Renal pelvis (tissue), 1 donor: ENCODE measurements at regions not wholly inside any gene's neighbourhood (a gene's known extent, or its start where the extent isn't known, plus 50 kb on each side); places are given as distances from the start of the nearest gene placed in this dataset.
A peak's percentile ranks its signal among the peaks of the same experiment; 100 is the strongest.

Experiments
- DNase-seq: peaks from one replicate; pipeline ENCODE4 v3.0.0-alpha.2; 2013

DNA sequence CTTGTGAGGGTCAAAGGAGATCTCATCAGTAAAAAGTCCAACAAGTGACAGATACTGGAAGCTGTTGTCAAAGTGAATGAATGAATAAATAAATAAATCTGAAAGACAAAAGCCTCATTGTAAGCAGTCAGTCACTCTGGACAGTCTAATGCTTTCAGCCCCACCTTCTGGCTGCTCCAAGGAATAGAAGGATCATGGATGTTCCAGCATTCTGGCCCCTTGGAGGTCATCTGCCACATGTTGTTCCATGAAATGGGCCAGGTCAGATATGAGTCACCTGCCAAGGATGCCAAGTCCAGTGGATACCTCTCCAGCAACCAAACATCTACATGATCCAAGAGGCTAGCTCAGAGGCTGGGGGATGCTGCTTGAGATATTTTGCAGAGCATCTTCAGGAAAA is 185.6 kb downstream of the BMP7 start:
- DNase-seq = no peak

DNA sequence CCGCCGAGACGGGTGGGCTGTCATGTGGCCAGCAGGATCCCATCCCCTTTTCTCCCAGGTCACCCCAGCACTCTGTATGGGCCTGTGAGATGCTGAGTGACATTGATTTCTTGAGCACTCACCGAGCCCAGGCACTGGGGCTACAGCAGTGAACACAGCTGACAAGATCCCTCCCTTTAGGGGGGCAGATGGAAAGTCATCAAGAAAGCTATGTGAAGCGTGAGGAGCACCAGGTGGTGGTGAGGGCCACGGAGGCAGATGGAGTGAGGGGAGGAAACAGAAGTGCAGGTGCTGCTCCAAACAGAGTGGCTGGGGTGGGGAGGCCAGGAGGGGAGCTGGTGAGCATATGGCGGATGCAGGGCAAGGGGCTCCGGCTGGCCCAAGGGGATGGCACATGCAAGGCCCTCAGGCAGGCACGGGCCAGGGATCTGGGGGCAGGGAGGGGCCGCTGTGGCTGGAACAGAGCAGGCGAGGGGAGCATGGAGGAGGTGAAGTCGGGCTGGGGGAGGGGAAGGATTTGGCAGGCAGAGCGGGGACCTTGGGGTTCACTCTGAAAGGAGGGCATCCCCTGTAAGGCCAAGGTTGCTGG is 184.0 kb downstream of the BMP7 start:
- no peak for DNase-seq

DNA sequence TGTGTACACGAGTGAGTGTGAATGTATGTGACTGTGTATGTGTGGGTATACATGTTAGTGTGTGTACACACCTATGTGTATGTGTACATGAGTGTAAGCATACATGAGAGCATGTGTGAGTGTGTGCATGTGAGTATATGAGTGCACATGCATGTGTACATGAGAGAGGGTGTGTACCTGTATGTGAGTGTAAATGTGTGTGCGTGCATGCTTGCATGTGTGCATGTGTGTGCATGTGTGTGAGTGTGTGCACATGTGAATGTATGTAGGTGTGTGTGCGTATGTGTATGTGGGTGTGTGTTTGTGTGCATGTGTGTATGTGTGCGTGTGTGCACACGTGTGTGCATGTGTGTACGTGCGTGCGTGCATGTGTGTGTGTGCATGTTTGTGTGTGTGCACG is 183.4 kb downstream of the BMP7 start:
- DNase-seq = no peak

- DNase-seq = no peak
Measured at GRCh38 chr20:57086066-57086465, 180.4 kb downstream of the BMP7 start.

DNA sequence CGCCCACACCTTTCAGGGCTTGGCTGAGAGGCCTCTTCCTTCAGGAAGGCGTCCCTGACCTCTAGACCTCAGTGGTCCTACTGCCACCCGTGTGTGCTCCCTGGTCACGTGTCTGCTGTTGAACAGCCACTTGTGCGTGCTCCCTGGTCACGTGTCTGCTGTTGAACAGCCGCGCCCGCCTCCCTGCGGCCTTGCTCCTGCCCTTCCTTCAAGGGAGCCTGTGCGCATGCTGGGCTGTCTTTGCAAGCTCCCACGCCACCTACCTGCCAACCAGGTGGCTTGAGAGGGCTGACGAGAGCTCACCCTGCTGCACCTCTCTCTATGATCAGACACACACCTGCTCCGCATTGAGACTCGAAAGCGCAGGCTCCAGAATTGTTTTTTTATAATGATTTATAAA is 179.3 kb downstream of the BMP7 start:
- no peak for DNase-seq

DNA sequence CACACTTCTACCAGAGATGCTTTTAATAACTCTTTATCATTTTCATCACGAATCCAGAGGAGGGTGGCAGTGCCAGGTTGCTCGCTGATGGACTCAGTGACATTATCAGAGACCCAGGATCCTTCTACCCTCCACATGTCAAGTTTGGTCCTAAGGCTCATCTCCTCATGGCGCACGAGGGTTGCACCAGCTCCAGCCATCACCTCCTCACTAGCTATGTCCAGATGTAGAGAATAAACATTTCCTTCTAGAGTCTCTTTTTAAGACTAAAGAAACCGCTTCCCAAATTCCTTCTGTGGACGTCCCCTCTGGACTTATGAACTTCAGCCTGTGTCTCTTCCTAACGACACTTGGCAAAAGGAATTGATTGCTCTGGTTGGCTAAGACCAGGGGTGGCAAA is 178.7 kb downstream of the BMP7 start:
- no peak for DNase-seq

- no peak for DNase-seq
Measured at GRCh38 chr20:57088436-57088835, 178.0 kb downstream of the BMP7 start.

GRCh38 chr20:57089699-57090144 is 176.7 kb downstream of the BMP7 start:
- DNase-seq = no peak

- DNase-seq = no peak
Measured at GRCh38 chr20:57090590-57091560, 175.6 kb downstream of the BMP7 start.

- DNase-seq = no peak
Measured at GRCh38 chr20:57091748-57092111, 174.7 kb downstream of the BMP7 start.

GRCh38 chr20:57092112-57092899 is 174.1 kb downstream of the BMP7 start:
- peak; percentile 45 for DNase-seq

DNA sequence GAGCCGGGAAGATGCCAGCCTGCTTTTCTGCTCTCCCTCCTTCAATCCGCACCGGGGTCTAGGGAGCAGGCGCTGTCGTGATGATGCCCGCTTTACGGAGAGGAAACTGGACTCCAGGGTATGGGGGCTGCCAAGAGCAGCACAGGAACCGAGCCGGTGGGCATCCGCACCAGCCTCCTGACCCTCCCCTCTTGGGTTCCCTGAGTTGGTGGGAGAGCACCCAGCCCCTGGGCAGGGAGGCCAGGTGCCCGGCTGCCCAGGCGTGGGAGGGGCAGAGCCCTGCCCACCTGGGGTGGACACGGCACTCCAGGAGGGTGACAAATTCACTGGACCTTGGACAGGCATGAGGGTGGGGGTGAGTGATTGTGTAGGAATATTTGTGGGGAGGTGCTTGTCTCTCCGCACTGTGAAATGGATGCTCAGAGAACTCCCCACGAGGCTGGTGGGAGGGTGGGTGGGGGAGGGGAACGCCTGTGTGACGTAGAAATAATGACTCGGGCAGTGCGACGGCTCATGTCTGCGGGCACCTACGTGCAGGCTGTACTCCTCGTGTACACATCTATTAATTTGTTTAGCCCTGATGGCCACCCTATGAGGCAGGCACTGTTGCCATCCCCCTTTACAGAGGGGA is 173.4 kb downstream of the BMP7 start:
- peak; percentile 11 for DNase-seq

DNA sequence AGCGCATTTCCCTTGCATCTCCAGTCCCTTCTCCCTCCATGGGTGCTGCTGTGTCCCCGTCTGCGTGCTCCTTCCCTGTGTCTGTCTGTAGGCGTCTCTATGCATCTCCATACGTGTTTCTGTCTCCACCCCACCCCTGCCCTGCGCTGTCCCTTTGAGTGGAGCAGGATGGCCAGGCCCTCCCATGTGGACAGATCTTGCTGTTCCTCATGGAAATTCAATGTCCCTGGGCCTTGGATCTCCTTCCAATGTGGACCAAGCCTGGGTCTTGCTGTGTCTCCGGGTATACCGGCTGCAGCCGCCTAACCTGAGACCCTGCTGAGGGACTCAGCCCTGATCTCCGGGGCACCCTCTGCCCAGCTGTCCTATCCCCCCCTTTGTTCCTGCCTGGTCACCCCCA is 172.7 kb downstream of the BMP7 start:
- DNase-seq = no peak

- DNase-seq = peak; percentile 85
Measured at GRCh38 chr20:57094252-57094891, 172.1 kb downstream of the BMP7 start.

DNA sequence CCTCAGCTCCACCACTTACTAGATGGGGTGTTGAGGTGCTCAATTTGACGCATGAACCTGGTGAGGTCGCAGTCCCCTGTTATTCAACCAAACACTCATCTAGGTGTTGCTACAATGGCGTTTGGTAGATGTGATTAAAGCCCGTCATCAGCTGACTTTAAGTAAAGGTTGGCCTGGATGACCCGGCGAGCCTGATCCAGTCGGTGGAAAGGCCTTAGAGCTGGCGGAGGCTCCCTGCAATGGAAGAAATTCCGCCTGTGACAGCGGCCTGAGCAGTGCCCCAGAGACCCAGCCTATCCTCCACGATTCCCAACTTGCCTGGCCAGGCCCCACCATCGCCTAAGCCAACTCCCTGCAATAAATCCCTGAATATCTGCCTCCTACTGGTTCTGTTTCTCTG is 171.4 kb downstream of the BMP7 start:
- DNase-seq = no peak

DNA sequence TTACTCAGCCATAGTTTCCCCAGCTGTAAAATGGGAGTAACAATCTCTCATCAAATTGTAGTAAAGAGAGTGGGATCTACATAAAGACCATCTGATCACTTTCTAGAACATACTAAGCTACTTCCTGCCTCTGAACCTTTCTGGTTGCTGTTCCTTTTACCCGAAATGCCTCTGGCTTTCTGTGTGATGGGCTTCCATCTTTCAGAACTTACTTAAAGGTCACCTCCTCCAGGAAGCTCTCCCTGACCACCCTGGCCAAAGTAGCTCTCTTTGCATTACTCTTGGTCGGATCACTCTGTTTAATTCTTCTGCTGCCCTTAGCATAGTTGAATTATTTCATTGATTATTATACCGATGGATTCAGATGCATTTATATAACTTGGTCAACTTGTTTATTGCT is 171.0 kb downstream of the BMP7 start:
- DNase-seq = no peak

DNA sequence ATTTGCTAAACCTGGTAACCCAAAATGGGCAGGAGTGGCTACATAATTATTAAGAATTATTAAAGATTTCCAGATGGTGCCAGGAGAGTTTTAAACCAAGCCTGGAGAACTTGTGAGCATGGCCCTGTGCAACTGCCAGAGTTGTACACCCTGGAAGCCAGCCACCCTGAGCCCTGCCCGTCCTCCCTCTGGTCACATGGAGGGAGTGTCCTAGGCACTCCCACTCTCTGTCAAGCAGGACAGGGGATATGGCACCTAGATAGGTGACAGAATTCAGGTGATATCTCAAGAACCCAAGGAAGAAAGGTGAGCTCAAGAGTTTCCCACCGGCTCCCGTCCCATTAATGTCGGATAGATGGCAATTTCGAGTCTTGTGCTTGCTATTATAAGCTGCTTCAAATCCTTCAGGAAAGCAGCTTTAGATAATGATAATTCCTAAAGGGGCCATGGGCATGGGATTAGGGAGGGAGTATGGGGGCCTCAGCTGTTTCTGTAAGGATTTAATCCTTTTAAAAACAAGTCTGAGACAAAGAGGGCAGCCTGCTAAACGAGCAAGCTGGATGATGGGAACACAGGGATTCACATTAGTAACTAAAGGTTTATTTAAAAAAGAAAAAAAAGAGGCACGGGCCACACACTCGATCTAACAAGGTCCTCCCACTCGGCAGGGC is 169.1 kb downstream of the BMP7 start:
- no peak for DNase-seq

DNA sequence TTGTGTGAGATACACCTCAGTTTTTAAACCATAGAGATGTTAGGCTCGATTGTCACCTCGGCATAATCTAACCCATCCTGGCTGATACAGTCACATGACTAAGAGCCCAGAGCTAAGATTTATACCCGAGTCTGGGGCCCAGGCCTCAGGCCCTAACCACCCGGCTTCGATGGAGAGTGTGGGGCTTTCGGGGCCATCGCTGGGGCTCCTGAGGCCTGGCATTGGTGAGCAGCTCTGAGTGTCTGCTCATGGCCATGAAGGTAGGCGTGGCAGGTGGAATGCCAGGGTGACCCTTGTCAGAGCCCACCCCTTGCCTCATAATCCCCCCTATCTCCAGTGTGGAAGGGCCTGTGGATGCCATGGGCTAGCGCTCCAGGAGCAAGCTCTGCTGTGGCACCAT is 164.3 kb downstream of the BMP7 start:
- no peak for DNase-seq

GRCh38 chr20:57102566-57102965 is 163.9 kb downstream of the BMP7 start:
- no peak for DNase-seq

DNA sequence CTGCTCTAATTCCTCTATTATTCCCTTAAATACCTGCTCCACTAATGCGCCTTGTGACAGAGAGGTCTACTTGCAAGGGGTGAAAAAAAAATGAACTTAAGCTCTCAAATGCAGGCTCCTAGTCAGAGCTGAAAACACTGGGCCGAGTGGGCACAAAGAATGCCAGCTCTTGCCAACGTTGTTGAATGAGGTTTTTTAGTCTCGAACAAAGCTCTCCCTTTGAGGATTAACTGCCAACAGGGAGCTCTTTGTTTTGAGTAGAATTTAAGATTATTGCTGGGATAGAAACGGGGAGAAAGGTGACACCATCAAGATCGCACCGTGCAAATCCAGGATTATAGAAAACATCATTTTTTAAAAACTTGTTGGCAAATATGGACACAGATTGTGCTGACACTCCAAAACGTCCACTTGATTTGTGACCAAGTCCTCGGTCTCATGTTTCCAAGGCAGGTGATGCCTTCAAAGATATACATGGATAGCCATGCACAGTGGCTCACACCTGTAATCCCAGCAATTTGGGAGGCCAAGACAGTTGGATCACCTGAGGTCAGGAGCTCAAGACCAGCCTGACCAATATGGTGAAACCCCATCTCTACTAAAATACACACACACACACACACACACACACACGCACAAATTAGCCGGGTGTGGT is 163.2 kb downstream of the BMP7 start:
- DNase-seq = no peak

DNA sequence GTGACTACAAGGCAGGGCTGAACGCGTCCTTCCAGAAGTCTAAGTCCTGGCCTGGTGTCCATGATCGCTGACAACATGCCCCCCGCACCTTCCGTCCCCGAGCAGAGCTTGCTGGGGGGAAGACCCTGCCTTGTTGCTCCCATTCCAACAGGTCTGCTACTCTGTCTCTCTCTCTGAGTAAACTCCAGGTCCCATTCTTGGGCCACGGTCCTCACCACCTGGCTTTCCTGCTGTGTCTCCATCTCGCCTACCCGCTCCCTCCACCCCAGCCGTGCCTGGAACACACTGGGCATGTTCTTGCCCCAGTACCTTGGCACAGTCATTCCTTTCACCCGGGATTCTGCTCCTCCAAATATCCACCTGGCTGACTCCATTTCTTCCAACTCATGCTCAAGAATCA is 162.3 kb downstream of the BMP7 start:
- DNase-seq = no peak
